GM12873 (cell line): ENCODE measurements at regions not wholly inside any gene's neighbourhood (a gene's known extent, or its start where the extent isn't known, plus 50 kb on each side); places are given as distances from the start of the nearest gene placed in this dataset.

Experiments
- CTCF ChIP-seq: IDR thresholded peaks from 2 replicates; pipeline ENCODE4 v1.5.1; 2012; ENCODE audit warnings: low read depth, mild to moderate bottlenecking, moderate library complexity, low read length, control low read depth; ENCODE audit not compliant: insufficient read depth; ENCODE audit errors: missing control alignments

GRCh38 chr2:116073731-116074130, 1631.3 kb downstream of the DPP10 start:
- TF ChIP-seq CTCF = no peak

GRCh38 chr2:116074161-116074560, 1631.7 kb downstream of the DPP10 start:
- no peak for TF ChIP-seq CTCF

- TF ChIP-seq CTCF = no peak
These were observed 1645.8 kb downstream of the DPP10 start for GRCh38 chr2:116088236-116088635.

- TF ChIP-seq CTCF = no peak
These were observed 1651.8 kb downstream of the DPP10 start for GRCh38 chr2:116094196-116094595.

GRCh38 chr2:116095636-116096035, 1653.2 kb downstream of the DPP10 start:
- TF ChIP-seq CTCF = no peak

- no peak for TF ChIP-seq CTCF
These were observed 1655.6 kb downstream of the DPP10 start for GRCh38 chr2:116098049-116098448.

- no peak for TF ChIP-seq CTCF
These were observed 1667.0 kb downstream of the DPP10 start for GRCh38 chr2:116109471-116109870.
